HL-60 (cell line): ENCODE measurements at regions not wholly inside any gene's neighbourhood (a gene's known extent, or its start where the extent isn't known, plus 50 kb on each side); places are given as distances from the start of the nearest gene placed in this dataset.
A peak's percentile ranks its signal among the peaks of the same experiment; 100 is the strongest.

ENCODE experiments used
- DNase-seq, 2 experiments: peaks; one replicate each; pipeline ENCODE4 v3.0.0-alpha.2; 2010 to 2020; ENCODE audit warnings: low read depth in 1 of 2, low spot score in 1 of 2
- H3K27ac ChIP-seq: fragments of 250-450 bp; sonication (Bioruptor Pico); replicated peaks from 2 replicates; pipeline ENCODE4 v1.5.1; 2020; ENCODE audit warnings: mild to moderate bottlenecking, moderate library complexity
- H3K27me3 ChIP-seq: fragments of 250-450 bp; sonication (Bioruptor Pico); 2 replicates; pipeline ENCODE4 v1.5.1; 2021; ENCODE audit warnings: mild to moderate bottlenecking, moderate library complexity; ENCODE audit not compliant: insufficient read depth, poor library complexity, severe bottlenecking
- H3K4me3 ChIP-seq: replicated peaks from 2 replicates; pipeline ENCODE4 v1.5.1; 2011; ENCODE audit warnings: mild to moderate bottlenecking, control low read depth, low read length; ENCODE audit not compliant: insufficient read depth
- GABPA ChIP-seq: IDR thresholded peaks from 2 replicates; pipeline ENCODE4 v1.6.1; 2012; ENCODE audit warnings: low read depth
- POLR2AphosphoS5 ChIP-seq: IDR thresholded peaks from 2 replicates; pipeline ENCODE4 v1.6.1; 2012; ENCODE audit warnings: low read depth
- SPI1 ChIP-seq: IDR thresholded peaks from 2 replicates; pipeline ENCODE4 v1.6.1; 2012; ENCODE audit warnings: low read depth, mild to moderate bottlenecking, borderline replicate concordance
- TF ChIP-seq, protein P1 (sequence below): IDR thresholded peaks from 2 replicates; pipeline ENCODE4 v1.6.1; 2012; ENCODE audit warnings: low read depth; ENCODE audit not compliant: insufficient replicate concordance
- TF ChIP-seq, protein P2 (sequence below): IDR thresholded peaks from one replicate; pipeline ENCODE4 v1.5.1; 2011; ENCODE audit warnings: low read length, control low read depth, inconsistent platforms; ENCODE audit not compliant: insufficient read depth

DNA sequence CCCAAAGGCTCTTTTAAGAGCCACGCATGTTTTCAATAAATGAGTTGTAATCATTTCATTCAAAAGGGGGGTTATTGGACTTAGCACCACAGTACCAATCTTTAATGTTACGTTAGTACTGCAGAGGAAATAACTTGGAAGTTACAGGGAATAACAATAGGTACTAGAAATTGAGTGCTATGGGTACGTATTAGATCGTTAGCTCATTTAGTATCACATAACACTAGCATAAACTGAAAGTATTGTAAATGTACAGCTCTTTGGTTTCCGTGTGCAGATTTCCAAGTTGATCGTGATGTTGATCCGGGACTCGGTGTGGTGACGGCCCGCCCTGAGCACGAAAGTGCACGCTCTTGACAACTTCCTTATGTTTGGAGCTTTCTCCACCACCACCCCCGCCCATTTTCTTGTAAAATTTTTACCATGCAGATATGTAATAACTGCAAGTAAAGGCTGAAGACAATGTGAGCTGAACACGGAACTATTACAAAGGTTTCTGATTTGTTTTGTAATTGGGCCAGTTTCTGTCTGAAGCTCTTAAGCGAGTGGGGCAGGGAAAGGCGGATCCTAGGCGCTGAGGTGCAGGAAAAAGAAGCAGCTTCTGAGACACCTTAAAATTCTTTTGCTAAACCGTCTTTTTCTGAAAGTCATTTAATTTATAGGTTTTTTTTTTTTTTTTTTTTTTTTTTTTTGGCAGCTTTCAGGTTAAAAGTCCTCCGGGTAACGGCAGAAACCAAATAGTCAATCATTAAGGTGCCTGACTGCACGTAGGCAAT, 71.5 kb downstream of the HFE start:
- peak; percentile 71 to 86 for DNase-seq
- TF ChIP-seq POLR2AphosphoS5 (no peak; the same call in 1 of the 2 replicates), GABPA (no peak; the same call in 1 of the 2 replicates), SPI1 (no peak)
- TF ChIP-seq, protein P1, sequence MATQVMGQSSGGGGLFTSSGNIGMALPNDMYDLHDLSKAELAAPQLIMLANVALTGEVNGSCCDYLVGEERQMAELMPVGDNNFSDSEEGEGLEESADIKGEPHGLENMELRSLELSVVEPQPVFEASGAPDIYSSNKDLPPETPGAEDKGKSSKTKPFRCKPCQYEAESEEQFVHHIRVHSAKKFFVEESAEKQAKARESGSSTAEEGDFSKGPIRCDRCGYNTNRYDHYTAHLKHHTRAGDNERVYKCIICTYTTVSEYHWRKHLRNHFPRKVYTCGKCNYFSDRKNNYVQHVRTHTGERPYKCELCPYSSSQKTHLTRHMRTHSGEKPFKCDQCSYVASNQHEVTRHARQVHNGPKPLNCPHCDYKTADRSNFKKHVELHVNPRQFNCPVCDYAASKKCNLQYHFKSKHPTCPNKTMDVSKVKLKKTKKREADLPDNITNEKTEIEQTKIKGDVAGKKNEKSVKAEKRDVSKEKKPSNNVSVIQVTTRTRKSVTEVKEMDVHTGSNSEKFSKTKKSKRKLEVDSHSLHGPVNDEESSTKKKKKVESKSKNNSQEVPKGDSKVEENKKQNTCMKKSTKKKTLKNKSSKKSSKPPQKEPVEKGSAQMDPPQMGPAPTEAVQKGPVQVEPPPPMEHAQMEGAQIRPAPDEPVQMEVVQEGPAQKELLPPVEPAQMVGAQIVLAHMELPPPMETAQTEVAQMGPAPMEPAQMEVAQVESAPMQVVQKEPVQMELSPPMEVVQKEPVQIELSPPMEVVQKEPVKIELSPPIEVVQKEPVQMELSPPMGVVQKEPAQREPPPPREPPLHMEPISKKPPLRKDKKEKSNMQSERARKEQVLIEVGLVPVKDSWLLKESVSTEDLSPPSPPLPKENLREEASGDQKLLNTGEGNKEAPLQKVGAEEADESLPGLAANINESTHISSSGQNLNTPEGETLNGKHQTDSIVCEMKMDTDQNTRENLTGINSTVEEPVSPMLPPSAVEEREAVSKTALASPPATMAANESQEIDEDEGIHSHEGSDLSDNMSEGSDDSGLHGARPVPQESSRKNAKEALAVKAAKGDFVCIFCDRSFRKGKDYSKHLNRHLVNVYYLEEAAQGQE, result no peak
- Histone ChIP-seq H3K27ac (peak overlapping the region; percentile 94), H3K4me3 (peak overlapping the region; percentile 58), H3K27me3 (no peaks in the 10 kb centered on the region)

DNA sequence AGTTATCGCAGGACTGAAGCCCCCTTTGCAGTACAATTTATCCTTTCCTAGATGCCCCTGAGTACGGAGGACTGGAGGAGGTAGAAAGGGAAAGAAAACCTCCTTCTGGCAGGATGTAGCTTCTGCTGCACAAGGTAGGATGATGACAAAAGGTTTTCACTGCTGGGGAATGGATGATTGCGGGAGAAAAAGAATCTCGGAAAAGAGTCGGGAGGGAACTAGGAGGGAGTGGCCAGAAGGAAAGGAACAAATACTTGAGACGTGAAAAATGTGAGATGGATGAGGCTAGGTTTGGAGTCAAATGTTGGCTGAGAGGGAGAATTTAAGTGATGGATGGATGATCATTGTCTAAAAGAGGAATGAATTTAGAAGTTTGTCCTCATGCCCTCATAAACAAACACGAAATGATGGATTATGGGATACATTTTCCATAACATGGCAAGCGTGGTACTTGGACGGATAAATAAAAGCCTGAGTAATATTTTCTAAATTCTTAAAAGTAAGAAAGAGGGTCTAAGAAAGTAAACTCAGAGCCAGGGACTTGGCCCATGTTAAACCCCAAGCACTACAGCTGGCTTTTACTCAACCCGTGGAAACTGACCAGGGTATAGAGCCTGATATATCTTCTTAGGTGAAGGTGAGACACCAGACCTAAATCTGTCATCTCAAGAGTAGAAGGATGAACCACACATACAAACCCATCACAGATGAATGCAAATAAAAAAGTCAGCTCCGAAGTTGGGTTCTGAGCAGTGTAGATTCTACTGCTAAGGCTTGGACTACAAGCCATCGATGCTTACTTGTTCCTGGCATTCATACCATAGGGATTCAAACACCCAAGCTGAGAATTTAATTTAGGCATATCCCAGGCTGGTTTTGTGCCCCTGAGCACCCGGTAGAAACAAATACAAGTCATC, 72.4 kb downstream of the HFE start:
- peak in 1 of 2 experiments; percentile 5 for DNase-seq

DNA sequence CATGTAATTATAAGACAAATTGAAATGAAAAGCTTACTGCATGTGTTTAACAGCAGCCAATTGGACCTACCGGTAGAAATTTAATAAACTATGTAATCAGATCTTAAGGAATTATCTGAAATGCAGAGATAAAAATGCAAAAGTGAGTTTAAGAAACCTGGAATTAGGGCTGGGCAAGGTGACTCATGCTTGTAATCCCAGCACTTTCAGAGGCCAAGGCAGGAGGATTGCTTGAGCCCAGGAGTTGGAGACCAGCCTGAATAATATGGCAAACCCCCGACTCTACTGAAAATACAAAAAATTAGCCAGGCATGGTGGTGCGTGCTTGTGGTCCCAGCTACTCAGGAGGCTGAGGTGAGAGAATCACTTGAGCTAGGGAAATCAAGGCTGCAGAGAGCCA, 74.1 kb downstream of the HFE start:
- TF ChIP-seq, protein P1, result no peak
- TF ChIP-seq SPI1, result no peak
- TF ChIP-seq GABPA, result no peak
- no peak for TF ChIP-seq POLR2AphosphoS5
- TF ChIP-seq, protein P2, sequence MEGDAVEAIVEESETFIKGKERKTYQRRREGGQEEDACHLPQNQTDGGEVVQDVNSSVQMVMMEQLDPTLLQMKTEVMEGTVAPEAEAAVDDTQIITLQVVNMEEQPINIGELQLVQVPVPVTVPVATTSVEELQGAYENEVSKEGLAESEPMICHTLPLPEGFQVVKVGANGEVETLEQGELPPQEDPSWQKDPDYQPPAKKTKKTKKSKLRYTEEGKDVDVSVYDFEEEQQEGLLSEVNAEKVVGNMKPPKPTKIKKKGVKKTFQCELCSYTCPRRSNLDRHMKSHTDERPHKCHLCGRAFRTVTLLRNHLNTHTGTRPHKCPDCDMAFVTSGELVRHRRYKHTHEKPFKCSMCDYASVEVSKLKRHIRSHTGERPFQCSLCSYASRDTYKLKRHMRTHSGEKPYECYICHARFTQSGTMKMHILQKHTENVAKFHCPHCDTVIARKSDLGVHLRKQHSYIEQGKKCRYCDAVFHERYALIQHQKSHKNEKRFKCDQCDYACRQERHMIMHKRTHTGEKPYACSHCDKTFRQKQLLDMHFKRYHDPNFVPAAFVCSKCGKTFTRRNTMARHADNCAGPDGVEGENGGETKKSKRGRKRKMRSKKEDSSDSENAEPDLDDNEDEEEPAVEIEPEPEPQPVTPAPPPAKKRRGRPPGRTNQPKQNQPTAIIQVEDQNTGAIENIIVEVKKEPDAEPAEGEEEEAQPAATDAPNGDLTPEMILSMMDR, result no peak
- H3K4me3 ChIP-seq, result no peak overlapping the region
- no peak for DNase-seq
- H3K27me3 ChIP-seq, result no peaks in the 10 kb centered on the region
- no peak overlapping the region for H3K27ac ChIP-seq

More for the DNA sequence above, 72.4 kb downstream of the HFE start:
- H3K27me3 ChIP-seq, result no peaks in the 10 kb centered on the region
- peak overlapping the region; percentile 58 for H3K4me3 ChIP-seq
- TF ChIP-seq, protein P1, result no peak
- TF ChIP-seq, protein P2, result no peak
- TF ChIP-seq POLR2AphosphoS5 (no peak), GABPA (no peak), SPI1 (no peak)
- peak overlapping the region; percentile 94 for H3K27ac ChIP-seq
